GM12874 (cell line): ENCODE measurements at regions not wholly inside any gene's neighbourhood (a gene's known extent, or its start where the extent isn't known, plus 50 kb on each side); places are given as distances from the start of the nearest gene placed in this dataset.

Source experiments
- TF ChIP-seq, protein P1 (sequence below): IDR thresholded peaks from 2 replicates; pipeline ENCODE4 v1.5.1; 2011; ENCODE audit warnings: low read depth, mild to moderate bottlenecking, control low read depth, low read length, moderate library complexity; ENCODE audit not compliant: insufficient read depth

GRCh38 chr5:90170261-90170660, 239.3 kb downstream of the CETN3 start:
- TF ChIP-seq, protein P1, sequence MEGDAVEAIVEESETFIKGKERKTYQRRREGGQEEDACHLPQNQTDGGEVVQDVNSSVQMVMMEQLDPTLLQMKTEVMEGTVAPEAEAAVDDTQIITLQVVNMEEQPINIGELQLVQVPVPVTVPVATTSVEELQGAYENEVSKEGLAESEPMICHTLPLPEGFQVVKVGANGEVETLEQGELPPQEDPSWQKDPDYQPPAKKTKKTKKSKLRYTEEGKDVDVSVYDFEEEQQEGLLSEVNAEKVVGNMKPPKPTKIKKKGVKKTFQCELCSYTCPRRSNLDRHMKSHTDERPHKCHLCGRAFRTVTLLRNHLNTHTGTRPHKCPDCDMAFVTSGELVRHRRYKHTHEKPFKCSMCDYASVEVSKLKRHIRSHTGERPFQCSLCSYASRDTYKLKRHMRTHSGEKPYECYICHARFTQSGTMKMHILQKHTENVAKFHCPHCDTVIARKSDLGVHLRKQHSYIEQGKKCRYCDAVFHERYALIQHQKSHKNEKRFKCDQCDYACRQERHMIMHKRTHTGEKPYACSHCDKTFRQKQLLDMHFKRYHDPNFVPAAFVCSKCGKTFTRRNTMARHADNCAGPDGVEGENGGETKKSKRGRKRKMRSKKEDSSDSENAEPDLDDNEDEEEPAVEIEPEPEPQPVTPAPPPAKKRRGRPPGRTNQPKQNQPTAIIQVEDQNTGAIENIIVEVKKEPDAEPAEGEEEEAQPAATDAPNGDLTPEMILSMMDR = no peak

DNA sequence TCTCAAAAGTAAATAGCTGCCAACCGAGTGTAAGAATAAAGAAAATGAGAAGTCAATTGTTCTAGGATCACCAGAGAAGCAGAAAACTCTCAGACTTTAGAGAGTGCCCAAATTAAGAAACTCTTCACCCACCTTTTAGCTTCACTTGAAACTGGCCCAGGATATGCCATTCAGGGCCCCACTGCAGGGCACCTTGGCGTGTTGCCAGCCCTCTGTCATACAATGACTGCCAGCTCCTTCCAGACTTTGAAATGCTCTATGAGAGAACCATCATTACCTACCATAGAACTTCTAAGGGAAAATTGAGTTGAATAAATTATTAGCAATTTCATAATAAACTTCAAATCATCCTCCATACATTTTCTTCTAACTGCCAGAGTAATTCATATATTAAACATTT, 240.5 kb downstream of the CETN3 start:
- TF ChIP-seq, protein P1 = no peak

DNA sequence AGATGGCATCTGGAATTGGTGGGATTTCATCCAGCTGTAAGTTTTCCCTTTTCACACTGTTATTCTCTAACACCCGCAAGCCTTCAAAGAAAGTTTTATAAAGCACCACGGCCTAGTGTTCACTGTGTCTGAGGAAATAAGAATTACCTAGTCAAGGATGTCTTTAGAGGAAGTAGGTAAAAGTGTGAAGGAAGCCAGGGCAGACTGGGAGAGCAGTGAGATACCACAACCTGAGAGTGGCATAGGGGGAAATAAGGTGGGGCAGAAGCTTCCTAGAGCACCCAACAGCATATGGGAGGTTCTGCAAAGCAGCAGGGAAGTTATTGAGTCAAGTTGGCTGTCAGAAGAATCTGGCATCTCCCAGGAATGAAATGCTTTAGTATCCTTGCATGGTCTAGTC, 241.2 kb downstream of the CETN3 start:
- TF ChIP-seq, protein P1 = no peak

DNA sequence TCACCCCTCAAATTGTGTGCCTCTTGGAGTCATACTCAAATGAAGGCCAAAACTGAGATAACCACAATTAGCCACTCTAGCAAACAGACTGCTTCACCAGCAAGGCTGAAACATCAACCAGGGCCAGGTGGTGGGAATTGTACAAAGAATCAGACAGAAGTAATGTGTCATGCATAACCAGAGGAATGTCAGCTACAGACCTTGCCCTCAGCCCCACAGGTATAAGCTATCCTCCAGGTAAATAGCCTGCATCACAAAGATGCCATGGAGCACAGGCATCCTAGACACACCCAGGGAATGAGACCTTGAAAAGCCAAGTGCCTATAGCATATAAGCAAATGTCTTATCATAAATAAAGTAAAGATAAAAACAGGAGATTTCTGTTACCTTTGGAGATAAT, 242.7 kb downstream of the CETN3 start:
- TF ChIP-seq, protein P1 = no peak

DNA sequence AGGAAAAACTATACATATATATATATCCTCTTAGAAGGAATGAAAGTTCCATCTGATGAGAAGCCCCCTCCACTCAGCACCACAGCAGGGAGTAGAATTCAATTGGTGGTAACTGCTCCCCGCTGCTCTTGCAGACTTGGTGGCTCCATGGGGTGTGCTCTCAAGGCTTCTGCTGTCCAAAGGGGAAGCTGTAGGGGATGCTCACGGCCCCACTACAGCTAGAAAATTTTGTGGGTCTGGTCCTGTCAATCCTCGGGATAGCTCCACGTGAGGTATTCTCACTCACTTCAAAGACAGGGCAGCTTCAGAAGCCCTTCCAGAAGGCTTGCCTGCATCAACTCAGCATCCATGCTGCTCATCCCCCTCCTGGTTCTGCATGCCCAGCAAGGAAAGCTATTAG, 247.2 kb downstream of the CETN3 start:
- TF ChIP-seq, protein P1 = no peak

GRCh38 chr5:90161414-90161813, 248.1 kb downstream of the CETN3 start:
- TF ChIP-seq, protein P1 = peak; percentile 43; the same call in 1 of the 2 replicates

GRCh38 chr5:90158131-90158530, 251.4 kb downstream of the CETN3 start:
- TF ChIP-seq, protein P1 = no peak

GRCh38 chr5:90153031-90153430, 256.5 kb downstream of the CETN3 start:
- TF ChIP-seq, protein P1 = no peak
